Stimulated activated CD8-positive, alpha-beta memory T cell treated with anti-CD3 and anti-CD28 coated beads, Interleukin-7, amount 100 ng/mL, for 1 hour (primary cell): ENCODE measurements at regions not wholly inside any gene's neighbourhood (a gene's known extent, or its start where the extent isn't known, plus 50 kb on each side); places are given as distances from the start of the nearest gene placed in this dataset.
"Not testable (repeated sequence)": the region's sequence is repeated elsewhere in the genome, so short reads cannot be mapped to it uniquely, and the experiment has no call there.

ENCODE experiments used
- DNase-seq, 2 donors: peaks; one replicate each; pipeline ENCODE4 v3.0.0-alpha.2; 2020; ENCODE audit warnings: low read depth in 2 of 2

GRCh38 chr22:22168941-22169867, 75.4 kb upstream of the VPREB1 start:
- no peak for DNase-seq

GRCh38 chr22:22168190-22168940, 76.2 kb upstream of the VPREB1 start:
- no peak for DNase-seq

- no peak for DNase-seq
Observed at GRCh38 chr22:22167791-22168189, 76.8 kb upstream of the VPREB1 start.

- no peak for DNase-seq
Observed at GRCh38 chr22:22166941-22167713, 77.5 kb upstream of the VPREB1 start.

- no peak for DNase-seq
Observed at GRCh38 chr22:22165936-22166710, 78.5 kb upstream of the VPREB1 start.

GRCh38 chr22:22164541-22165272, 79.9 kb upstream of the VPREB1 start:
- no peak for DNase-seq

- DNase-seq, result no peak
Observed at GRCh38 chr22:22161924-22162851, 82.4 kb upstream of the VPREB1 start.

- DNase-seq, result not testable (repeated sequence)
Observed at GRCh38 chr22:22160768-22161167, 83.8 kb upstream of the VPREB1 start.

GRCh38 chr22:22159384-22159783, 85.2 kb upstream of the VPREB1 start:
- DNase-seq, result no peak

GRCh38 chr22:22158965-22159364, 85.6 kb upstream of the VPREB1 start:
- DNase-seq, result no peak

GRCh38 chr22:22158207-22158816, 86.3 kb upstream of the VPREB1 start:
- DNase-seq, result no peak

- no peak for DNase-seq
Observed at GRCh38 chr22:22157348-22157725, 87.2 kb upstream of the VPREB1 start.

GRCh38 chr22:22156716-22157347, 87.8 kb upstream of the VPREB1 start:
- peak in 1 of 2 donors; percentile 30 for DNase-seq

- DNase-seq, result no peak
Observed at GRCh38 chr22:22156348-22156715, 88.3 kb upstream of the VPREB1 start.

- DNase-seq, result no peak
Observed at GRCh38 chr22:22155607-22156006, 89.0 kb upstream of the VPREB1 start.

GRCh38 chr22:22155146-22155545, 89.4 kb upstream of the VPREB1 start:
- DNase-seq, result no peak

- no peak for DNase-seq
Observed at GRCh38 chr22:22154040-22154439, 90.5 kb upstream of the VPREB1 start.

GRCh38 chr22:22151308-22151707, 93.3 kb upstream of the VPREB1 start:
- DNase-seq, result no peak

- no peak for DNase-seq
Observed at GRCh38 chr22:22150457-22150856, 94.1 kb upstream of the VPREB1 start.
